Lung (tissue), 11 donors: ENCODE measurements at regions not wholly inside any gene's neighbourhood (a gene's known extent, or its start where the extent isn't known, plus 50 kb on each side); places are given as distances from the start of the nearest gene placed in this dataset.

Experiments used
- ATAC-seq: fragments of 200-7000 bp; cut with Tn5 transposase; one replicate; pipeline ENCODE4 v1.9.1; 2020; ENCODE audit warnings: moderate number of reproducible peaks; ENCODE audit not compliant: insufficient read depth, low FRiP score
- DNase-seq, 3 donors: peaks; one replicate each; pipeline ENCODE4 v3.0.0-alpha.2; 2013 to 2017
- H3K27ac ChIP-seq, 2 donors: one replicate each; pipeline ENCODE4 v1.5.1; 2013; ENCODE audit warnings: mild to moderate bottlenecking in 2 of 2, moderate library complexity in 2 of 2, control low read depth in 1 of 2, inconsistent platforms in 1 of 2, low read depth in 1 of 2, low read length in 1 of 2
- H3K27me3 ChIP-seq, 3 donors: one replicate each; pipeline ENCODE4 v1.5.1; 2013; ENCODE audit warnings: low read length in 2 of 3; ENCODE audit not compliant: control insufficient read depth in 3 of 3, insufficient read depth in 3 of 3
- H3K36me3 ChIP-seq, 4 donors: one replicate each; pipeline ENCODE4 v1.5.1; 2013; ENCODE audit warnings: low read length in 4 of 4, mild to moderate bottlenecking in 1 of 4, moderate library complexity in 1 of 4; ENCODE audit not compliant: control insufficient read depth in 4 of 4, insufficient read depth in 4 of 4
- H3K4me1 ChIP-seq, 5 donors: one replicate each; pipeline ENCODE4 v1.5.1; 2013; ENCODE audit warnings: low read length in 5 of 5, mild to moderate bottlenecking in 2 of 5, moderate library complexity in 1 of 5; ENCODE audit not compliant: control insufficient read depth in 5 of 5, insufficient read depth in 5 of 5
- H3K4me3 ChIP-seq: one replicate; pipeline ENCODE4 v1.5.1; 2013; ENCODE audit warnings: mild to moderate bottlenecking, control low read depth, moderate library complexity
- H3K9ac ChIP-seq, 2 donors: one replicate each; pipeline ENCODE4 v1.5.1; 2013; ENCODE audit warnings: low read length in 2 of 2, control low read depth in 1 of 2; ENCODE audit not compliant: insufficient read depth in 1 of 2
- H3K9me3 ChIP-seq, 4 donors: one replicate each; pipeline ENCODE4 v1.5.1; 2013; ENCODE audit warnings: low read length in 3 of 4, mild to moderate bottlenecking in 1 of 4, moderate library complexity in 1 of 4; ENCODE audit not compliant: control insufficient read depth in 4 of 4, insufficient read depth in 3 of 4
- CTCF ChIP-seq: IDR thresholded peaks from 2 replicates; pipeline ENCODE4 v1.5.1; 2012; ENCODE audit warnings: mild to moderate bottlenecking; ENCODE audit errors: control extremely low read depth, extremely low read depth
- WGBS, 2 donors: extraction: QIAGEN DNeasy Blood & Tissue Kit; methylation state at CpG; one replicate each; pipeline ENCODE4 v1.1.7; 2013; 5-methylcytosine and 5-hydroxymethylcytosine counted together
- donor health status: control.
- donor health status: control.
- donor health status: Bipolar disorder and iron deficiency.
- donor health status: healthy.
- donor health status: DM: yes; HTN: yes; CAD: no.

GRCh38 chr16:63982110-63982509 lies 1139.8 kb downstream of the CDH11 start:
- peaks cover 0 to 14% (median 0%) of the 10 kb centered on the region in 5 donors for H3K4me1 ChIP-seq
- H3K4me3 ChIP-seq: no peak overlapping the region
- no peak for ATAC-seq
- H3K27me3 ChIP-seq: no peaks in the 10 kb centered on the region
- peaks cover 0 to 3% (median 0%) of the 10 kb centered on the region in 4 donors for H3K9me3 ChIP-seq
- no peak overlapping the region for H3K27ac ChIP-seq
- TF ChIP-seq CTCF: no peak
- DNase-seq: no peak
- no peak overlapping the region for H3K9ac ChIP-seq
- no peaks in the 10 kb centered on the region for H3K36me3 ChIP-seq
- WGBS, 2 donors: 75 to 83% methylated on average over 5 of the region's 5 CpGs

DNA sequence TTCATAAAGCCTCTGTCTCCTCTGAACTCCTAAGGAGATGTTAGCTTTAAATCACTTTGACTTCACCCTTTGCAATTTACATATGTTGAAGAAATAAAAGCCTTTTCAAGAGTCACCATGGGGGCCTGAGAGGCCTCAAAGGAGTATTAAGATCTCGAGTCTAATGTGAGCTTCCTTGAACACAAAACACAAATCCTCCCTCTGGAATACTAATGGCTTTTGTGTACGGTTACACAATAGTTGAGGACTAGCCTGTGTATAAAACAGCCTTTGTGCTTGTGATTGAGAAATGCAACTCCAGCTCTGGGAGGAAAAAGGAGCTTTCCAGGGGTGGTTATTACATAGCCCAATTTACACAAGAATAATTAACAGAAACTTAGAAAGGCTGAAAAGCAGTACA lies 1140.2 kb downstream of the CDH11 start:
- WGBS, 2 donors: 33 to 47% methylated on average over 2 of the region's 2 CpGs

DNA sequence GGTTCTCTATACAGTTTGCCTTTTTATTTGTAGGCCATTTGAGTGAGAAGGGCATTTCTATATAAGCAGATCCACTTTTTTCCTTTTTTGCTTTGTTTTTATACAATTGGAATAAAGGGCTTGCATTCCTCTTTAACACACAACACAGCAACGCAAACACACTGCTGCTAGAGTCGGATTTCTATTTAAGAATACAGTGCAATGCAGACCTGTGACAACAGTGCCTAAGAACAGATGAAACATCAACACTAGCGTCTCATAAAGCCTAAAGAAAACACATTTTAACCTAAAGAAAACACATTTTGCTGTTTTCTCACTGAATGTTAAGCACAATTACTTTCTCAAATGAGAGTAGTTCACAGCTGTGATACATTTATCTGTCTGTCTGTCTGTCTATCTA lies 1141.1 kb downstream of the CDH11 start:
- DNase-seq (peak in 2 of 3 donors; percentile 25 to 26), ATAC-seq (no peak)

More for the DNA sequence above, 1140.2 kb downstream of the CDH11 start:
- Histone ChIP-seq H3K9ac (no peak overlapping the region), H3K36me3 (no peaks in the 10 kb centered on the region), H3K4me1 (peaks cover 0 to 14% (median 0%) of the 10 kb centered on the region in 5 donors), H3K4me3 (no peak overlapping the region), H3K9me3 (peaks cover 0 to 3% (median 0%) of the 10 kb centered on the region in 4 donors), H3K27ac (no peak overlapping the region), H3K27me3 (no peaks in the 10 kb centered on the region)
- peak in 2 of 3 donors; percentile 29 to 59 for DNase-seq
- no peak for TF ChIP-seq CTCF
- no peak for ATAC-seq

More for the DNA sequence above, 1141.1 kb downstream of the CDH11 start:
- no peak for TF ChIP-seq CTCF
- H3K9me3 ChIP-seq: peaks cover 0 to 3% (median 0%) of the 10 kb centered on the region in 4 donors
- H3K27me3 ChIP-seq: no peaks in the 10 kb centered on the region
- H3K4me1 ChIP-seq: peaks cover 0 to 14% (median 0%) of the 10 kb centered on the region in 5 donors
- WGBS, 2 donors: 65 to 74% methylated on average over 3 of the region's 3 CpGs
- H3K4me3 ChIP-seq: no peak overlapping the region
- H3K9ac ChIP-seq: no peak overlapping the region
- no peaks in the 10 kb centered on the region for H3K36me3 ChIP-seq
- no peak overlapping the region for H3K27ac ChIP-seq
